Skeletal muscle tissue (tissue), 3 donors: ENCODE measurements at regions not wholly inside any gene's neighbourhood (a gene's known extent, or its start where the extent isn't known, plus 50 kb on each side); places are given as distances from the start of the nearest gene placed in this dataset.

Experiments
- H3K27ac ChIP-seq: one replicate; pipeline ENCODE4 v1.7.0; 2013; ENCODE audit warnings: mild to moderate bottlenecking, low read depth, low read length, inconsistent platforms
- H3K27me3 ChIP-seq, 3 donors: one replicate each; pipeline ENCODE4 v1.7.0; 2013; ENCODE audit warnings: low read length in 3 of 3; ENCODE audit not compliant: control insufficient read depth in 3 of 3, insufficient read depth in 3 of 3
- H3K36me3 ChIP-seq, 3 donors: one replicate each; pipeline ENCODE4 v1.7.0; 2013; ENCODE audit warnings: low read length in 3 of 3; ENCODE audit not compliant: control insufficient read depth in 3 of 3, insufficient read depth in 3 of 3
- H3K4me1 ChIP-seq, 3 donors: one replicate each; pipeline ENCODE4 v1.7.0; 2013; ENCODE audit warnings: low read length in 3 of 3, mild to moderate bottlenecking in 3 of 3; ENCODE audit not compliant: control insufficient read depth in 3 of 3, insufficient read depth in 3 of 3
- H3K4me3 ChIP-seq, 3 donors: one replicate each; pipeline ENCODE4 v1.7.0; 2013; ENCODE audit warnings: low read length in 3 of 3
- H3K9ac ChIP-seq, 3 donors: one replicate each; pipeline ENCODE4 v1.7.0; 2013; ENCODE audit warnings: low read length in 3 of 3, mild to moderate bottlenecking in 3 of 3, moderate library complexity in 2 of 3, low read depth in 1 of 3
- H3K9me3 ChIP-seq, 3 donors: one replicate each; pipeline ENCODE4 v1.7.0; 2013; ENCODE audit warnings: low read length in 3 of 3; ENCODE audit not compliant: control insufficient read depth in 3 of 3
- donor health status: Osteomylitis.

DNA sequence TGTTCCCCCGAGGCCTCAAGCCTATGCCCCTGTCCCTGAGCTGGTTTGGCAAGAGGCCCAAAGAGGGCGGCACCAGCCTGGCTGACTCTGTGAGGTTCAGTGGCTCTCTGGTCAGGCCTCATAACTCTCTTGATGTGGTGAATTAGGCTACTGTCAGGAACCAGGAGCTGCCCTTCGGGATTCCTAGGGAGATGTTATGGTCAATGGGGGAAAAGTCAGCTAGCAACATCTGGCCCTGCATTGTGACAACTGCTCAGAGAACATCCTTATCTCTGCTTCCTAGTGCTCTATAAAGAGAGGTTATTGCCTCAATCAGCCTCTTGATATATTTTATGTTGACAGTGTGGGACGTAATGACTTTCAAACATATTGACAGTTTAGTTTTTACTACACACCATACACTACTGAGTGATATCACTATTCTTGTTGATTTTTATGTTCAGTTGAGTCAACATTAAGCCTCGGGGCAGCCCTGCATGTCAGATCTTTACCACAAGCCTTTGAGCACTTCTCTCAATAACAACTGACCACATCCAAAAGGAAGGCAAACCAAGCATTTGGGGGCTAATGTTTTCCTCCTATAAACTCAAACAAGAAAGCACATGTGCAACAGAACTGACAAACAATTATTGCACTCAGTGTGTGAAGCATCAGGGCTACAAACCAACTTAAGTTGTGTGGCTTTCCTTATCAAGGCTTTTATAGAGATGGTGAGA is 448.3 kb upstream of the SLC14A2 start:
- Histone ChIP-seq H3K4me3 (no peak overlapping the region), H3K9me3 (no peaks in the 10 kb centered on the region), H3K9ac (no peak overlapping the region), H3K4me1 (peaks cover 6 to 12% (median 9%) of the 10 kb centered on the region in 3 donors), H3K27me3 (no peaks in the 10 kb centered on the region), H3K27ac (no peak overlapping the region), H3K36me3 (no peaks in the 10 kb centered on the region)

DNA sequence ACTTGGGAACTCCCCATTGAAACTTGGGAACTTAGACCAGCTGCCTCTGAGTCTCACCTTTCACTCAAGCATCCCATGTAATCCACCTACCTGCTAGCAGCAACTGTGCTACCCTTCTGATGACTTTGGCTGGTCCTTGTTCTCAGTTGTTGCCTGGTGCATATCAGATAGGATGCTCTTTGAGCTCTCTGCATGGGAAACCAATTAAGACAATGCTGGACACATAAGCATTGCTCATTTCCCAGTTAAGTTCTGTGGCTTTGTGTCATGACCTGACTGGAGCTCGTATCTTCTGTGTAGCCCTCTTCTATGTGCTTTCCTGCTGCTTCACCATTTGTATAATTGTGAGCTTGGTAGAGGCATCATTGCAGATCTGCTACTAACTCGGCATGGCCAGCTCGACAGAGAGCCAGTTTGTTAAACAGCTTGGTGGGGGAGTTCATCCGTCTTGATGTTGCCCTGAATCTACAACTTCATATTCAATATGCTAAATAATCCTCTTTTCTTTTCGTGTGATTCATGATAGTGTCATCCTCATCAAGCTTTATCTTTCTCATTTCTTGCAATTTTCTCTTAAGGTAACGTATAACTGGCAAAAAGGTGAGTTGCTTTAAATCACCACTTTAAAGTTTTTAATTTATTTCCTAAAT is 447.5 kb upstream of the SLC14A2 start:
- Histone ChIP-seq H3K4me1 (peaks cover 6 to 12% (median 12%) of the 10 kb centered on the region in 3 donors), H3K27me3 (no peaks in the 10 kb centered on the region), H3K4me3 (no peak overlapping the region), H3K27ac (no peak overlapping the region), H3K36me3 (no peaks in the 10 kb centered on the region), H3K9ac (no peak overlapping the region), H3K9me3 (no peaks in the 10 kb centered on the region)

DNA sequence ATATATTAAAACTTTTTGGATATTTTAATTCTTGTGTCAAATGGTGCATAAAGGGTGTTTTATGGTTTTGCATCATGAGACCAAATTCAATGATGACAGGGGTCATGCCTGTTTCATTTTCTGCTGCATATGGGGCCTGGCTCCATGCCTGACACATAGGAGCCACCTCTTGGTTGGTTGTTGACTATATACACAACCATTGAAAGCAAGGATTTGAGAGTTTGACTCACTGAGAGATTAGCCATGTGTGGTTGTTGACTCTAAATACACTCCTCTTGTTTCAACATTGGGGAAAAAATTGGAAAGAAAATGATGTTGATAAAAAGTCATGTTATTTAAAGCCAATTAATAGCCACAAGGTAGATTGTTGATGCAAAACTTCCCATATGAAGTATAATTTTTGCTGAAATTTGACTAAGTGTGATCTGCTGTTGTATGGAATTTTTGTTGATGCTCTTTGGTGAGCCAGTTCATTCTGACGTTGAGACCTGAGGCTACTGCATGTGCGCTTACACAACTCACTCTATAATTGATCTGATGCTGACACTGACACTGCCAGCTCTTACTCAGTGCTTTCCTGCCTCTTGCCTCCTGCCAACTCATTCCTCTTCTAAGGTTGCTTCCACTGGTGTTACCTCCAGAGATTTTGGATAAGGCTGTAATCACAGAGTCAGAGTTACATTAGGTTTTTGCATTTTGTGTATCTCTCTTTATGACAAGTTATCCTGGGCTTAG is 446.2 kb upstream of the SLC14A2 start:
- Histone ChIP-seq H3K4me1 (peaks cover 6 to 12% (median 12%) of the 10 kb centered on the region in 3 donors), H3K27me3 (no peaks in the 10 kb centered on the region), H3K9ac (no peak overlapping the region), H3K4me3 (no peak overlapping the region), H3K9me3 (no peaks in the 10 kb centered on the region), H3K36me3 (no peaks in the 10 kb centered on the region), H3K27ac (no peak overlapping the region)

DNA sequence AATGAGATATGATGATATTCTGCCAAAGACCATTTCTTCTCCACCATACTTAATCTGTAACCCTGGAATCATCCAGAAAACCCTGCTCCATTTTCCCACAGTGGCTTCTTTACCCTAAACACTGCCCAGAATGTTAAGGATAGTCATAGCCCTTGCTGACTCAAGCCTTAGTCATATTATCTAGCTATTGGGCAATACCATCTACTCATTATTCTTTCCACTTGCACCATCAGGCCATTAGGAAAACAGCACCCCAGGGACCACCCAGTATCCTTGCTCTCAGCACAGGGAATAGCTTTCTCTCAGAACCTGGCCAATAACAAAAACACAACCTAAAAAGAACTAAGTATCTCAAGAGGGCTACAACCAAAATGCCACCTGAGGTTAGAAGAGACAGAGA is 445.7 kb upstream of the SLC14A2 start:
- no peaks in the 10 kb centered on the region for H3K9me3 ChIP-seq
- H3K27me3 ChIP-seq = no peaks in the 10 kb centered on the region
- H3K36me3 ChIP-seq = no peaks in the 10 kb centered on the region
- H3K4me1 ChIP-seq = peaks cover 6 to 16% (median 12%) of the 10 kb centered on the region in 3 donors
- H3K27ac ChIP-seq = no peak overlapping the region
- H3K4me3 ChIP-seq = no peak overlapping the region
- H3K9ac ChIP-seq = no peak overlapping the region

DNA sequence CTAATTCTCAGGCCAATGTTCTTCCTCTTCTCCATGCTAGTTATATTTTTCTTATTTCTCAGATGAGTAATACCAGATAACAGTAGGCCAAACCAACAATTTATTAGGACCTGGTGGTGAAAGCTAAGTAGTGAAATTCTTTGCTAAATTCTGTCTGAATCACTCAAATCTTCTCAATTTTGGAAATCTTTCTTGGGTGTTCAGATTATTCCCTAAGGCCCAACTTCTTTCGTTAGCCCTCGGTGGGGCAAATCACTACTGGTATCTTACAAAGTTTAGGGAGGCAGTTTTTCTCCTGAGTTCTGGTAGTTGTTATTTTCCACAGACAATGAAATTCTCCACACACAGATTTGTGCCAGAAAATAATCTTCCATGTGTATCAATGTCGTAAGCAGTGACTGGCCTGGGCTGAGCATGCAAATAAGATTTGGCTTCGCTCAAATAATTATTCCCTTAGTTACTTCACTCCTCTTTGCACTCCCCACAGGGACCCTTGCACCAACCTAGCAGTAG is 443.5 kb upstream of the SLC14A2 start:
- Histone ChIP-seq H3K27me3 (no peaks in the 10 kb centered on the region), H3K4me1 (peaks cover 1 to 10% (median 9%) of the 10 kb centered on the region in 3 donors), H3K9me3 (no peaks in the 10 kb centered on the region), H3K9ac (no peak overlapping the region), H3K4me3 (no peak overlapping the region), H3K36me3 (no peaks in the 10 kb centered on the region), H3K27ac (no peak overlapping the region)

DNA sequence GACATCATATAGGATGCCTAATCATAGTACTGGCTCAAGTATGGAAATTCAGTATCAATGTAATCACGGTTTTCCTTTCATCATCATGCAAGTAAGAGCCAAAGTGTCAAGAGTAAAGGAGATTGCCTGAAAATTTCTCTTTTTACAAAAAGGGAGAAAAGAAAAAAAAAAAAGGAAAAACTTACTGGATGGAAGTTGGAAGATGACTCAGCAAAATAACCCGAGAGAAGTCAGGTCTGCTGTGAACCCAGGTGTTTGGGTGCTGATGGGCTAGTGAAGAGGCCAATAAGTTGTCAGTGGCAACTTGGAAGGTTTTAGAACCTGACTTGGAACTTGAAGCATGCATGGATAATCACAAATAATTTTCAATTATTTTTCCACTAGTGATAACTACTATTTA is 441.9 kb upstream of the SLC14A2 start:
- H3K4me3 ChIP-seq = no peak overlapping the region
- H3K27me3 ChIP-seq = no peaks in the 10 kb centered on the region
- H3K9ac ChIP-seq = no peak overlapping the region

DNA sequence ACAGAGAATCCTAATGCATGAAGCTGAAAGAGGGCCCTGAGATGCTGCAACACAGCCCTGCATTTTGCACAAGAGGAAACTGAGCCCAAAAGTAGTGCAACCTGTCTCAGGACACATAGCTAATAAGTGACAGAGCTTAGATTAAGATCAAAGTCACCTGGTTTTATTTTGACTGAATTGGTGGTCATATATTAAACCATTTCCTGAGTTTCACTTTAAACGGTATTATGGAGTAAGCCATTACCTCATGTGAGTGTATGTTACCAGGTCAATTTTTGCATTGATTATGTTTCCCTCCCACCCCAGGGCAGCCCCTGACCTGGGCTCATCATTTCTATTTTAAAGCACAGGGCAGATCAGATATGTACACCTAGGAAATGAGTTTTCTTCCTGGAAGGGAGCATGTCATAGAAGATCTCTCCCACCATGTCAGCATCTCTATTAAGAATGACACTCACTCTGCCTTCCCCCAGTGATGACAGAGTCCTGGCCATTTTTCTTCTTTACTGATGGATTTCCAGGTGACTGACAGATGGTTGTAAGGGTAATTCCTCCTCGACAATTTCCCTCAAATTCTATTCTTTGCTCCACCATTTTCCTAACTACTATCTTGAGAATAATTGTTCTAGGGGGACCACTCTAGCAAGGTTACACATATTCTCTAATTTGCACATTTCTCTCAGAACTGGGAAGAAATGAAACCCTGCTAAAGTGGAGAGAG is 441.3 kb upstream of the SLC14A2 start:
- Histone ChIP-seq H3K9me3 (no peaks in the 10 kb centered on the region), H3K27ac (no peak overlapping the region), H3K27me3 (no peaks in the 10 kb centered on the region), H3K36me3 (no peaks in the 10 kb centered on the region), H3K9ac (no peak overlapping the region), H3K4me3 (no peak overlapping the region), H3K4me1 (peaks cover 0 to 7% (median 6%) of the 10 kb centered on the region in 3 donors)

More for the DNA sequence above, 441.9 kb upstream of the SLC14A2 start:
- no peaks in the 10 kb centered on the region for H3K9me3 ChIP-seq
- H3K27ac ChIP-seq = no peak overlapping the region
- H3K36me3 ChIP-seq = no peaks in the 10 kb centered on the region
- peaks cover 0 to 7% (median 6%) of the 10 kb centered on the region in 3 donors for H3K4me1 ChIP-seq

DNA sequence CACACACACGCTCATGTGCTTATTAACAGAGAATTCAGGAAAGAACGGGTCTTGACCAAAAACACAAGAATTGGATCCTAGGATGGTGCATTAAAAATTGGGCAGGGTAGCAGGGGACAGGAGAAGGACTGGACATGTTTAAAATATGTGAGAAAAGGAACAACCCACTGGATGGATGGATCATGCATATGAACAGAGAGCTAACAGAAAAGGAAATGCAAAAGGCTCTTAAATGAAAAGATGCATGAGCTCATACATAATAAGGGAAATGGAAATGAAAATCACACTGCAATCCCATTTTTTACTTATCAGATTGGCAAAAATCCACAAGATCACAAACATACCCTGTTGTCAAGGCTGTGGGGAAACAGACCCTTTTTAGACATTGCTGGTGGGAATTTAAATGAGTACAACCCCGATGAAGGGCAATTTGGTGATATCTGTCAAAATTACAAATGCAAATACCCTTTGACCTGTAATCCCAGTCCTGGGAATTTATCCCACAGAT is 440.6 kb upstream of the SLC14A2 start:
- H3K27me3 ChIP-seq = no peaks in the 10 kb centered on the region
- H3K4me1 ChIP-seq = peaks cover 0 to 7% (median 0%) of the 10 kb centered on the region in 3 donors
- H3K9me3 ChIP-seq = no peaks in the 10 kb centered on the region

DNA sequence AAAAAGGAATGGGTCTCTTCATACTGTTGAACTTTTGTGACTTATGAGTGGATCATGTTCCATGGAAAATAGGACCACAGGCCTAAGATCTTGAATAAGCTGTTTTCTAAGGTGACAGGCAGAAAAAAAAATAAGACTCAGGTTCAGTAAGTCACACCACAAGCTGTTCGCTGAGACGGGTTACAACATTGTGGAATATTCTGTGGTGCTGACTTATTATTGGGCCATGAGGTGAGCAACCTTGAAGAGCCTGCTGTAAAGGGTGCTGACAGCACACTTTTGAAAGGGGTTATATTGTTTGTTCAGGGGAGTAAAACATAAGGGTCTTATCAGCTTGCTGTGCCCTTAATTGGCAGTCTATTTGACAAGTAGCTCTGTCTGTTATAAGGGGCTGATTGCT is 439.8 kb upstream of the SLC14A2 start:
- H3K4me1 ChIP-seq = peaks cover 0 to 7% (median 0%) of the 10 kb centered on the region in 3 donors
- no peak overlapping the region for H3K27ac ChIP-seq
- H3K36me3 ChIP-seq = no peaks in the 10 kb centered on the region
- no peak overlapping the region for H3K4me3 ChIP-seq
- no peaks in the 10 kb centered on the region for H3K27me3 ChIP-seq
- no peaks in the 10 kb centered on the region for H3K9me3 ChIP-seq
- no peak overlapping the region for H3K9ac ChIP-seq

More for the DNA sequence above, 440.6 kb upstream of the SLC14A2 start:
- Histone ChIP-seq H3K4me3 (no peak overlapping the region), H3K27ac (no peak overlapping the region), H3K36me3 (no peaks in the 10 kb centered on the region), H3K9ac (no peak overlapping the region)
